ENCODE measurements at regions not wholly inside any gene's neighbourhood (a gene's known extent, or its start where the extent isn't known, plus 50 kb on each side); places are given as distances from the start of the nearest gene placed in this dataset.

GRCh38 chr13:60679928-60680694 lies 283.1 kb downstream of the TDRD3 start:
- FAIRE-seq (no peak), ATAC-seq (no peak), DNase-seq (no peak)
- Histone ChIP-seq H3K9me3 (no peaks in the 10 kb centered on the region), H3K4me3 (no peak overlapping the region), H3K27me3 (no peaks in the 10 kb centered on the region), H3K36me3 (no peaks in the 10 kb centered on the region), H3K27ac (no peak overlapping the region), H3K4me1 (no peaks in the 10 kb centered on the region)
- 59 to 73% methylated on average over 5 of the region's 5 CpGs for WGBS, 2 donors
- intact Hi-C loops (cut with DNase I): no loop called here
- no peak for TF ChIP-seq CTCF (IDR thresholded peaks at IDR 0.05)

GRCh38 chr13:60679131-60679530 lies 282.1 kb downstream of the TDRD3 start:
- WGBS, 2 donors: 89 to 91% methylated on average over 4 of the region's 4 CpGs
- intact Hi-C loops (cut with DNase I): no loop called here
- Histone ChIP-seq H3K4me1 (no peaks in the 10 kb centered on the region), H3K27me3 (no peaks in the 10 kb centered on the region), H3K27ac (no peak overlapping the region), H3K9me3 (no peaks in the 10 kb centered on the region), H3K36me3 (no peaks in the 10 kb centered on the region), H3K4me3 (no peak overlapping the region)
- TF ChIP-seq CTCF (IDR thresholded peaks at IDR 0.05): no peak
- no peak for DNase-seq
- no peak for ATAC-seq
- FAIRE-seq: no peak

DNA sequence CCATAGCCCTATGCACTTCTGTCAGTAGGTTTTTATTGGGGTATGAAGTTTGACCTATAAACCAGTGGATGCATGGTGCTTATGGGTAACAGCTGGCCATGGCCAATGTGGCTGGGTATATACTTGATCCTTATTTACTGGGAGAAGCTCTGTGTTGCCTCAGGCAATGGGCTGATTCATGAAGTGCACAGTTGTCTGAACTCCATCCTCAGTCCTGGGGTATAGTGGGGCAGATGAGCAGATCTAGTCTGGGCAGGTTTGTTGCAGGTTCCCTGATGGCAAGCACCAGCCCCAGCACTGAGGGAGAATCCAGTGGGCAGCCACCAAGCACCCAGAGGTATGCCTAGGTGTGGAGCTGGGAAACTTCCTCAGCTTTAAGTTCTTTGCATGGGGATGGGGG lies 274.4 kb downstream of the TDRD3 start:
- no peak for TF ChIP-seq CTCF (IDR thresholded peaks at IDR 0.05)
- H3K36me3 ChIP-seq: no peaks in the 10 kb centered on the region
- no peaks in the 10 kb centered on the region for H3K9me3 ChIP-seq
- H3K27ac ChIP-seq: no peak overlapping the region
- no peaks in the 10 kb centered on the region for H3K27me3 ChIP-seq
- intact Hi-C loops (cut with DNase I): no loop called here
- no peak for FAIRE-seq
- DNase-seq: no peak
- H3K4me3 ChIP-seq: no peak overlapping the region
- H3K4me1 ChIP-seq: no peaks in the 10 kb centered on the region
- ATAC-seq: no peak

- WGBS, 2 donors: 72 to 79% methylated on average over 4 of the region's 4 CpGs
- Histone ChIP-seq H3K27ac (no peak overlapping the region), H3K4me1 (no peaks in the 10 kb centered on the region), H3K27me3 (no peaks in the 10 kb centered on the region), H3K4me3 (no peak overlapping the region), H3K36me3 (no peaks in the 10 kb centered on the region), H3K9me3 (no peaks in the 10 kb centered on the region)
- FAIRE-seq (no peak), DNase-seq (no peak), ATAC-seq (no peak)
- intact Hi-C loops (cut with DNase I): no loop called here
- no peak for TF ChIP-seq CTCF (IDR thresholded peaks at IDR 0.05)
Measured at GRCh38 chr13:60663788-60664187, 266.8 kb downstream of the TDRD3 start.

DNA sequence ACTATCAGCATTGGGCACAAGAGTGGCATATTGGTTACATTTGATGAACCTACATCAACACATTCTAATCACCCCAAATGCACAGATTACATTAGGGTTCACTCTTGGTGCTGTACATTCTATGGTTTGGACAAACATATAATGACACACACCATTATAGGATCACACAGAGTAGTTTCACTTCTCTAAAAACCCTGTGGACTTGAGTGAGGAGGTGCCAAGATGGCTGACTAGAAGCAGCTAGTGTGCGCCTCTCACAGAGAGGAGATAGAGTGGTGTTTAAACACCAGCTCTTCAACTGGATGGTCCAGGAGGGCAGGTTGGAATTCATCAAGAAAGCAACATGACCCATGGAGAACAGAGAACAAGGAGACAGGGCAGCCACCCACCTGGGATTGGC lies 265.6 kb downstream of the TDRD3 start:
- no peaks in the 10 kb centered on the region for H3K4me1 ChIP-seq
- intact Hi-C loops (cut with DNase I): no loop called here
- WGBS, 2 donors: 100% methylated on average over 1 of the region's 1 CpG
- no peak for ATAC-seq
- no peaks in the 10 kb centered on the region for H3K27me3 ChIP-seq
- DNase-seq: no peak
- no peak overlapping the region for H3K27ac ChIP-seq
- no peak for FAIRE-seq
- H3K9me3 ChIP-seq: no peaks in the 10 kb centered on the region
- H3K4me3 ChIP-seq: no peak overlapping the region
- no peaks in the 10 kb centered on the region for H3K36me3 ChIP-seq
- TF ChIP-seq CTCF (IDR thresholded peaks at IDR 0.05): no peak
